Uterus (tissue), 2 donors: ENCODE measurements at regions not wholly inside any gene's neighbourhood (a gene's known extent, or its start where the extent isn't known, plus 50 kb on each side); places are given as distances from the start of the nearest gene placed in this dataset.

ENCODE experiments used
- POLR2A ChIP-seq, 2 donors: fragments of 450-650 bp; IDR thresholded peaks; one replicate each; pipeline ENCODE4 v1.6.1; 2016; ENCODE audit warnings: antibody characterized with exemption in 2 of 2, mild to moderate bottlenecking in 1 of 2, moderate library complexity in 1 of 2
- TF ChIP-seq, protein P1 (sequence below), 4 experiments: fragments of 200-600 bp in 2 of 4; fragments of 450-650 bp in 2 of 4; sonication (generic) in 2 of 4; IDR thresholded peaks; one replicate each; pipeline ENCODE4 v1.5.1; 2016 to 2019; ENCODE audit warnings: antibody characterized with exemption in 4 of 4, mild to moderate bottlenecking in 2 of 4, moderate library complexity in 1 of 4

GRCh38 chr12:21054334-21054733 is 76.7 kb upstream of the SLCO1B1 start:
- TF ChIP-seq, protein P1, sequence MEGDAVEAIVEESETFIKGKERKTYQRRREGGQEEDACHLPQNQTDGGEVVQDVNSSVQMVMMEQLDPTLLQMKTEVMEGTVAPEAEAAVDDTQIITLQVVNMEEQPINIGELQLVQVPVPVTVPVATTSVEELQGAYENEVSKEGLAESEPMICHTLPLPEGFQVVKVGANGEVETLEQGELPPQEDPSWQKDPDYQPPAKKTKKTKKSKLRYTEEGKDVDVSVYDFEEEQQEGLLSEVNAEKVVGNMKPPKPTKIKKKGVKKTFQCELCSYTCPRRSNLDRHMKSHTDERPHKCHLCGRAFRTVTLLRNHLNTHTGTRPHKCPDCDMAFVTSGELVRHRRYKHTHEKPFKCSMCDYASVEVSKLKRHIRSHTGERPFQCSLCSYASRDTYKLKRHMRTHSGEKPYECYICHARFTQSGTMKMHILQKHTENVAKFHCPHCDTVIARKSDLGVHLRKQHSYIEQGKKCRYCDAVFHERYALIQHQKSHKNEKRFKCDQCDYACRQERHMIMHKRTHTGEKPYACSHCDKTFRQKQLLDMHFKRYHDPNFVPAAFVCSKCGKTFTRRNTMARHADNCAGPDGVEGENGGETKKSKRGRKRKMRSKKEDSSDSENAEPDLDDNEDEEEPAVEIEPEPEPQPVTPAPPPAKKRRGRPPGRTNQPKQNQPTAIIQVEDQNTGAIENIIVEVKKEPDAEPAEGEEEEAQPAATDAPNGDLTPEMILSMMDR (IDR thresholded peaks at IDR 0.05) = no peak
- TF ChIP-seq POLR2A (IDR thresholded peaks at IDR 0.05) = no peak
